HG02642 (cell line): ENCODE measurements at regions not wholly inside any gene's neighbourhood (a gene's known extent, or its start where the extent isn't known, plus 50 kb on each side); places are given as distances from the start of the nearest gene placed in this dataset.
"Not testable (repeated sequence)": the region's sequence is repeated elsewhere in the genome, so short reads cannot be mapped to it uniquely, and the experiment has no call there.

Experiments
- ATAC-seq: cut with Tn5 transposase; IDR thresholded peaks from one replicate; pipeline ENCODE4 v1.9.1; 2021; ENCODE audit warnings: mild to moderate bottlenecking; ENCODE audit not compliant: unreplicated experiment, poor library complexity

DNA sequence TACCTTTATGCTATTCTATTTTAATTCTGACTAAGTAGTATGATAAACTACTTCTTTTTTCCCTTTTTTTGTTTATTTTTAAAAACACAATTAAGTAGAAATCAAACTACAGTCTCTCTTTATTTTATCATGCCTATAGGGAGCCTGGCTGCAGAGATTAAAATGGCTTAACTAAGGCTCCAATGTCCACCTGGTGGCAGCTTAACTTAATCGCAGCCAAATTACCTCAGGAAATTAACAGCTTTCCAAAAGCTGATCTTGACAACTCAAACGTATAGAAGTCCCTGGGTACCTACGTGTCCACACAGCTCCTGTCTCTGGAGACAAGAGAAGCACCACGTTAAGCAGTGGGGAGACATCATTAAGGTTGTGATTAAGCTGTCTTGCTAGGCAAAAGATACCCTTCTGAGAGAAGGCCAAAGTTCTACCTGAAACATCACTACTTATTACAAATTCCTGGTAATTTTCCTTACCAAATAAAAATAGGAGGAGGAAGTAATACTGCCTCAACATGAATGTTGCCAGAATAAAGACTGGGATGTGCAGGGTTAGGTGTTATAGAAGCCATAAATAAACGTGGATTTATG, 63.2 kb upstream of the SNX19 start:
- ATAC-seq: no peak

DNA sequence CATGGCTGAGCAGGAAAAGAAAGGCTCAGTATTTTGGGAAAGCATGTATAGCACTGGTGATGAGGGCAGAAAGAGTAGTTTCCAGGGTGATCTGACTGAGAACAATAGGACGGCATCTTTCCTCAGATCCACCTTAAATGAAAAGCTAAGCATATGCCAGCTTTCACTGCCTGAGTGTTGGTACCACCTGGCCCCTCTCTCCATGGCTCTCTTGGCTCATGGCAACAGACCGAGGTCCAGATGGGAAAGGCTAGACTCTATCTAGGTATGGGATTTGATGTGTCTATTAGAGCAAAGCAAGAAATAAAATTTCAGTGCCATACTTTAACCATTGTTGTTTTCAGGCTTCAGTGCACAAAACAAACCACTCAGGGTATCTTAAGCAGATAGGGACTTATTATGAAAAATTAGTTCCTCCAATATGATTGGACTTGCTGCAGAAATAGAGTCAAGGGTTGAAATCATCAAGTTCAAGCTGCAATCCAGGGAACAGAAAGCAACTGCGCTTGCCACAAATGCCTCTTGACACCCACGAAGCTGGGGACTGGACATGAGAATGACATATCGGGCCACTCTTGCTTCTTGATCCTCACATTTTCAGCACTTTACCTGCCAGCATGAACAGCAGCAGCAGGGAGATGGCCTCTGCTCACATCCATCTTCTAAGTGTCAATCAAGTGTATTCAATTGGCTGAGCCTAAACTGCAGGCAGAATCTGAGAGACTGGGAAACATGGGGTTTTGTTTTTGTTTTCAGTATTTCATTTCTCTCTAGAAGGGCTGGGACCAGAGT, 64.0 kb upstream of the SNX19 start:
- ATAC-seq: no peak

DNA sequence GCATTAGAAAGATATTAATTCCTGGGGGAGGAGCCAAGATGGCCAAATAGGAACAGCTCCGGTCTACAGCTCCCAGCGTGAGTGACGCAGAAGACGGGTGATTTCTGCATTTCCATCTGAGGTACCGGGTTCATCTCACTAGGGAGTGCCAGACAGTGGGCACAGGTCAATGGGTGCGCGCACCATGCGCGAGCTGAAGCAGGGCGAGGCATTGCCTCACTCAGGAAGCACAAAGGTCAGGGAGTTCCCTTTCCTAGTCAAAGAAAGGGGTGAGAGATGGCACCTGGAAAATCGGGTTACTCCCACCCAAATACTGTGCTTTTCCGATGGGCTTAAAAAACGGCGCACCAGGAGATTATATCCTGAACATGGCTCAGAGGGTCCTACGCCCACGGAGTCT, 68.0 kb upstream of the SNX19 start:
- ATAC-seq: not testable (repeated sequence)

DNA sequence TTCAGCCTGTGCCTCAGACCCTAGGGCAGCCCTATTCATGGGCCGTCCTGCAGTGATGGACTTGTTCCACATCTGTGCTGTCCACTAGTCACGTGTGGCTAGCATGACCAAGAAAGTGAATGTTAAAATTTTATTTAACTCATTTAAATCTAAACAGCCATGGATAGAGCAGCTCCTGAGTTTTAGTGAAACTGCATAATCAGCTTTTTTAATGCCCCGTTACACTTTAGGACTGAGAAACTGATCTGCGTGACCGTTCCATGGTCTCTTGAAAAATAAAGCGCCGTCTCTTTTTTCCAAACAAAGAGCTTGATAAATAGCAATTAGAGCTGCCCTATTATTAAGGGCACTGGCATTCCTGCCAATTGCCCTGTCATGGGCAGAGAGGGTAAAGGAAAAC, 76.5 kb upstream of the SNX19 start:
- no peak for ATAC-seq

DNA sequence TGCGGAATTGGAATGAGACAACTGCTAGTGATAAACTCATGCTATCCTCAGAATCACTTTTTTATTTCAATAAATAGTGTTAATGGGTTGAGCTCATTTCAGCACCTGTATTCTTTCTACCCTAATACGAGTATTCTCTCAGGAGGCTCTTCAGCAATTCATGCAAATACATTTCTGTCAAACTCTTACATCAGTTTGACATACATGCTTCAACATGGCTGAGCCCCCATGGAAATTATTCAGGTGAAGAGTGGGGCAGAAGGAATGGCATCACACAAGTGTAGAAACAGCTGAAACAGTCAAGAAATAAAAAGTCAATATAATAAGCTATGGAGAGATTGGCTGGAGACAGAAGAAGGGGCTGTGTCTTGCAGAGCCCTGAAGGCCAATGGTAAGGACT, 77.8 kb upstream of the SNX19 start:
- no peak for ATAC-seq

DNA sequence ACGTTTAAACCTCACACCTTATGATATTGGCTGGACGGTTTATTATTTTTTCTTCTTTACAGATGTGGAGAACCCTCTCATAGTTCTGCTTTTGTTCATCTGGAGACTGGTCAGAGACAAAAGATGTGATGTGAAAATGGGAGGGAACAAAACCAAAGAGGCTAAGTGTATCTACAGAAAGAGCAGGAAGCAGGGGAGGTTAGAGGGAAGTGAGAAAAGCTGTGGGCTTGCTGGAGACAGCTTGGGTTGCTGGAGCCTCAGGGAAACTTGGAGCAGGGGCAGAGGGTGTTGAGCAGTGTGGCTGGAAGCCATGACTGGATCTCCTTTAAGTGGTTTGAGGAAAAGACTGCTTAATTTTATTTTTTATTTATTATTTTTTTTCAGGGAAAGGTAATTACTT, 79.0 kb upstream of the SNX19 start:
- no peak for ATAC-seq

DNA sequence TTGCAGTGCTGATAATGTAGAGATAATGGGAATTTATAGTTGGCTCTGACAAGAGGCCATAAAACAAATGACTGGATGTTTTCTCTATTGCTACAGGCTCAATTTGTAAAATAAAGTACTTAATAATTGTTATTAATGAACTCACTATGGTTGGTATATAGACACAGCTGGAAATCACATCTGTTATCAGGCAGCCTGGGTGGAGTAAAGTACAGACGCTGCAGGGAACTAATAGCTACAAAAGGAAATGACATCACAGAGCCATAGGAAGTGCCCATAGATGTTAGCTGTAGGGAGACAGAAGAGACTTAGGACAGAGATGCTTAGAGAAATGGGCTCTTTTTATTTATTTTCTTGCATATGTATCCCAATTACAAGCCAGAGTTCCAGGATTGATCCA, 81.0 kb upstream of the SNX19 start:
- ATAC-seq: no peak

DNA sequence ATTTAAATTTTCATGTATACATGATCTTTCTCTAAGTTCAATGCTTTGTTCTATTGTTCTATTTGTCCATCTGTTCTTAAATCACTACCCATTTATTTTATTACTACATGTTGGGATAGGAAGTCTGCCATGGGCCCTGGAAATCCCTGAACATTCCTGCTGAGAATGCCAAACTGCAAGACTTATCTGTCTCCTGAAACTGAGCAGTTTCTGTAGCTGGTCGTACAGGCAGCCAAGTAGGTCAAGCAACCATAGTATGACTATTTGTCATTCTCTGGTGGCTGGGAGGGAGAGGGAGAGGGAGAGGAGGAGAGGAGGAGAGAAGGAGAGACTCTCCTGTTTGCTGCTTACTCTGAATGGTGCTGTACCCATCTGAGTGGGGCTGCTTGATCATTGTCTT, 82.8 kb upstream of the SNX19 start:
- no peak for ATAC-seq

DNA sequence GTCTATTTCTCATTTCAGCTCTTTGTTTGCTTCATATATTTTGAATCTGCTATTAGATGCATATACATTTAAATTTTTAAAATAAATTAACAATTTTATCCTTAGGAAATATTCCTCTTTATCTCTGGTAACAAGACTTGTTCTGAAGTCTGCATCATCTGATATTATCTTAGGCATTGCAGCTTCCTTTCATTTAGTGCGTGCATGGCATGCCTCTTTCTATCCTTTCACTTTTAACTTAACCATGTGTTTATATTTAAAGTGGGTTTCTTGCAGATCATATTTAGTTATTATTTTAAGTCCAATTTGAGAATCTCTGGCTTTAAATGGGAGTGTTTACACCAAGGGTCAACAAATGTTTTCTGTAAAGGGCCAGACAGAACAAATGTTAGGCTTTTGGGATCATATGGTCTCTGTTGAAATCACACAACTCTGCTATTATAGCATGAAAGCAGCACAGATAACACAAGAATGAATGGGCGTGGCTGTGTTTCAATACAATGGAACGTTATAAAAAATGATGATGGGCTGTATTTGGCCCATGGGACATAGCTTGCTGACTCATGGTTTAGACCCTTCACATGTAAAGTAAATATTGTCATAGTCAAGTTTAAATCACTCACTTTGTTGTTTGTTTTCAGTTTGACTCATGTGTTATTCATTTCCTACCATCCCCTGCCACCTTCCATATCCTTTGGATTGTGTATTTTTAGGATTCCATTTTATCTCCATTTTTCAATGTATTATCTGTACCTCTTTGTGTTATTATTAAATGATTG, 83.9 kb upstream of the SNX19 start:
- ATAC-seq: no peak

DNA sequence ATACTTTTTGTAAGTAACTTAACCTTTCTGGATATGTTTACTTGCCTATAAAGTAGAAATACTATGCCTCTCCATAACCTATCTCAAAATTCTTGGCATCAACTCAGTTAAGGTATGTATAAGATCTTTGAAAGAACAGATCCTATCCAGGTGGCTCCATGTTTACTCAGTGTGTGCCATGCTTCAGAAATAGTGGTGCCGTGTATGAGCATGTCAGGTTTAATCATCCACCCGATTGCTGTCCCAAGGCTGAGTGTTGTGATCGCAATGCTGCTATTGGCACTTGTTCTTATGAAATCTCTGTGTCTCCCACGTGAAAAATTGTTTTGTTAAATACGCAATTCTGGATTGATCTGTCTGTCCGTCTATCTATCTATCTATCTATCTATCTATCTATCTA, 85.9 kb upstream of the SNX19 start:
- no peak for ATAC-seq

DNA sequence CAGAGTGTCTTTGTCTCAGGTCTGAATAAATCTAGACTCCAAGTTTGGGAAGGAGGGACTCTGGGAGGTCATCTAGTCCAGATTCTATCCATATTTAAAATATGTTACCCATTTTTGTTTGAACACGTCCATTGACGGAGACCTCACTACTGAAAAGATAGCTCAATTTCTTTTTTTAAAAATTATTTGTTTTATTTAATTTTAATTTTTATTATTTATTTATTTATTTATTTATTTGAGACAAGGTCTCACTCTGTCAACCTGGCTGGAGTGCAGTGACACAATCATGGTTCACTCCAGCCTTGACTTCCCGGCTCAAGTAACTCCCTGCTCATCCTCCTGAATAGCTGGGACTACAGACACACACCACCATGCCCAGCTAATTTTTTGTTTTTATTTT, 89.5 kb upstream of the SNX19 start:
- no peak for ATAC-seq

DNA sequence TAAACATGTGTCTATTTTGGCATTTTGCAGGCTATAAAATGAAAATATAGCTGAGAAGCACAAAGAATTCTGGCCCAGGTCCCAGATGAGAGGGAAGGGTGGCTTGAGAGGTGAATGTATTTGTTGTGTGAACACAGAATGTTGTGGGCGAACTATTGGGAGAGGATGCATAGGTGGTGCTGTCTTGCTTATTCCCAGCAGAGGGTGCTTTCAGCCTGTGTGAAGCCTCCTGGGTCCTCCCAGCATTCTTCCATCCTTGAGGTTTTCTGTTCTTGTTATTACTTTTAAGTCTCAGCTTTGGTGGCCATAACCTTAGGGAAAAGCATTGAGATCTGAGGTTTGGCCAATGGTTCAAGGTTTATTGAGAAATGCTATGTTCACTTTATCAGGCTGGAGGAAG, 108.7 kb upstream of the SNX19 start:
- ATAC-seq: no peak

DNA sequence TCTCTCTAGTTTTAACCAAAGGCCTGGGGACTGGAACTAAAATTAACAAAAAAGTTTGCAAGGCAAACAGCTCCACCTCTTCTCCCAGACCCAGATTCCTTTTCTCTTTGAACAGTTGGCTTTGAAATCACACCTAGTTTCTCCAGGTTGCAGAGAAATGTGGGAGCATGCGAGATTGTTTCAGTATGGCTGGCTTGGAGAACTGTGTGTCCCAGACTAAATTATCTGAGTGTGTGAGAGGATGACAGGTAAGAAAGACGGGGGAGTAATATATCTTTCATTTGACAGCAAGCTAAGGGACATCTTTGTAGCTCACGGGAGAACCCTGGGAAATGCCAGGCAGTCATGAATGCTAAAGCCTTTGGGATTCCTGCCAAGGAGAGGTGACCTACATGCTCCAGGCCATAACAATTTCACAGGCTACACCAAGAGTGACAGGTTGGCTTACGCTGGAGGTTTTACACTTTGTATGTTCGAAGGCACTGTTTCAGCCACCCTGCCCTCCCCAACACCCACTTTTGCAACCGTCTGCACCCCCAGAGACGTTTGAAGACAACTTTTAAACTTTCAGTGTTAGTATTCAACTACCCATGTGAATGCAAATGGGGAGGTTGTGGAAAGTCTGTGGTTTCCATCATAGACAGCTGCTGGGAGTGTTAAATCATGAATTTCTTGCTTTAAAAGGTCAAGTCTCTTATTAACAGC, 109.3 kb upstream of the SNX19 start:
- peak; percentile 91 for ATAC-seq

DNA sequence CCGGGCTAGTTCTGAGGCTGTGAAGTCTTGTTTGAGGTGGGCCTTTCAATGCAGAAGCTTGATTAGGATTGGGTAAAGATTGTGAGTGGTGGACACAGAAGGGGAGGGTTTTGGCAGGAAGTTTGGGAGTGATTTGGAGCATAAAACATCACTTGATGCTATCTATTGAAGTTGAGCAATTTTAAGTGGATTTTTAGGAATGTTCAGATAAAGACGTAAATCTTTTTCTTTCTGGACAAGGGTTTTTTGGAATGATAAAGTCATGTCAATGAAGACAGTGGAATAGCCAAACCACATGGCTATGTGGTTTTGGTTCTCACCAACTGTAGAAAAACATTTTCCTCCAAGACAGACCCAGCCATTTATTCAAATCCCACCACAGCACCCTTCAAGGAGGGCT, 111.2 kb upstream of the SNX19 start:
- ATAC-seq: no peak

DNA sequence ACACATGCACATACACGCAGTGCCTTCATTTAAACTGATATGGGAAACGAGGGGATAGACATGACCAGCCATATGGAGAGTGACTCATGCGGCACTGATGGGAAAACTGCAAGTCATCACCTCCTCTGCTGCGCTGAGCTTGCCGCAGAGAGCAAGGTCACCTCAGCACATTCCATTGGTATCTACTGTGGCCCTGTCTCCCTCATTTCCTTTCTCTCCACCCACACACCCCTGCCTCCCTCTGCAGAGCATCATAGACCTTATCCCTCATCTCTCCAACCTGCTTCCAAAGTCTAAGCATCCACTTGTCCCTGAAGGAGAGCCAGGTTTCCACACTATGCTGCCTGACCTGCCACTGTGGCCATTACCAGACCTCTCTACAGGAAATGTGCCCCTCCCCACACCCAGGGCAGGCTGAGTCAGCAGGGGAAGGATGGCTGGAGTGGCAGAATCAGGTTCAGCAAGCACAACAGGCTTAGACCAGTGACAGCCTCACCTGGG, 116.9 kb upstream of the SNX19 start:
- ATAC-seq: no peak

DNA sequence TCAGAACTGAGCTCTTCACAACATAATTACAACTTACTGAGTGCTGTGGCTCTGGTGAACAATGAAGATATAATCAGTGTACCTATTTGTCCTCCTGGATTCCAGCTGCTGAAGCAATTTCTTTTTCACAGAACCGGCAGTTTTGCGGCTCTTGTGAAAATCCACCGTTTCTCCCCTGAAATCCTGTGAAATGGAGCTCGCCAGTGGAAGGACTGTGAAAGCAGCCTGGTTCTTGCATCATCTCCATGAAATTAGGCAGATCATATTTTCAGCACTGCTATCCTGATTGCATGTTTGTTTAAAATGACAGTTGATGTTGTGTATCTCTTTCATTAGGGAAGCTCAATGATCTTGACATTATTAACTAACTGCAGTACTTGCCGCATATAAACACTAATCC, 120.2 kb upstream of the SNX19 start:
- no peak for ATAC-seq

DNA sequence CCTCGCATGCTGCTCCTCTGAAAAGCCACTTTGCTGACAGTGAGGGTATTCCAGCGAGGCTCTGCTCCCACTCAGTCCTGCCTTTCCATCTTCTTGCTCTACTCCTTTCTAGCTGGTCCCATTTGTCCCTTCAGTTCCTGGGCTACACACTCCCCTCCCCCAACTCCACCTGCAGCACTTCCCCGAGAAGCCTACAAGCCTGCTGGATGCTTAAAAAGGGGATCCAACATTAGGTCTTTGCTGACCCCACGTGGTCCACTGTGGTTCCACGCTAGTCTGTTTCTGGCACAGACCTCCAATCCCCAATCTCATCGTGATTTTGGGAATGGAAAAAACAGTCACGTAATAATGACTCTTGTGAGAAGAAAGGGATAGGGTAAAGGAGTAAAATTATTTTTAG, 121.6 kb upstream of the SNX19 start:
- no peak for ATAC-seq

DNA sequence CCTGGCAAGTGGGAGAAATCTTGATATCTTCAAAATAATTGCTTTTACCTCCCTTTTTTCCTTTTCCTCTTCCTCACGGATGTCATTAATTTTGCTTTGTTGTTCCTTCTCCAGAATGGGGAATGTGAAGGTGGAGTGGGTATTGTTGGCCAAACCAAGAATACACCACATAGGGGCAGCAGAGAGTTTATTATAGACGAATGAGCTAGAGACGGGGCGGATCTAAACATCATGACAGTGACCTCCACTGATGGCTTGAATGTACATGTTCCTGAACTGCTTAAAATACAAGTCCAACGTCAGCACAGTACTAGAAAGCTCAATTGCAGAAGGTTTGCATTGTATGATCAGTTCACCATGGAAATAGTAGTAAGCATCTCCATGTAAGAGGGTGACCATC, 122.3 kb upstream of the SNX19 start:
- ATAC-seq: peak; percentile 43

DNA sequence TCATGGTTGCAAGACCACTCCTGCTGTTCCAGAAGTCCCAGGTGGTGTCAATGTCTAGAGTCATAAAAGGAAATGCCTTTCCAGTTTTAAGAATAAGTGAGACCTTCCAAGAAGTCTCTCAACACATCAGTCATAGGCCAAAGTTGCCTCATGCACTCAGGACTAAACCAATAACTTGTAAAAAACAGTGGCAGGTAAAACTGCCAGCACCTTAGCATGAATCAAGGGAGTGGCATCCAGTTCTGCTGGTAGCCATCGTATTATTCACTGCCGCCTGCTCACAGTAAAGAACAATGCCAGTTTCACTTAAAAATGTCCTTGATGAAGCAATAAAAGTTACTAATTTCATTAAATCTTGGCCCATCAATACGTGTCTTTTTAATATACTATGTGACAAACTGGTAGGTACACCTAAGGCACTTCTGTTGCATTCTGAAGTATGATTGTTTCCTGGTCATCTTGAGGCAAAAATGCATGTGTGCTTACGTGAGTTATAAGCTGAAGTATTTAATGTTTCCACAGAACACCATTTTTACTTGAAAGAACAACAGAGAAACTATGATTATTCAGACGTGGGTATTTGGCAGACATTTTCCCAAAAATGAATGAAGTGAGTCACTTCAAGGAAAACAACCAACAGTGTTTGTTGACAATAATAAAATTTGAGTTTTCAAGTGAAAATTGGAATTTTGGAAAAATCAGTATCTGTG, 125.2 kb upstream of the SNX19 start:
- ATAC-seq: no peak

DNA sequence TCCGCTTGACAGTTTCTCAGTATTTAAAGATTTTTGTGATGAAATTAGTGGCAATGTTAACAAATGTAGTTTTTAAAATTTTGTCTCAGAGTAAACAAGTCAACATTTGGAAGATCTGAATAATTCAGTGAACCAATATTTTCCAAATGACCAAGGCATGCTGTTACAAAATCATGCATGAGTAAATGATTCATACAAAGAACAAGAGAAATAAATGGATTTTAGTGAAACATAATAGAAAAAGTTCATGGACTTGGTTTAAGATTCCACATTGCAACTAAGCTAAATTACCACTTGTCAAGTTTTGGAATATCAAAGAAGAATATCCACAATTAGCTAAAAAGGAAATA, 125.7 kb upstream of the SNX19 start:
- no peak for ATAC-seq
